HuH-7 (cell line): ENCODE measurements at regions not wholly inside any gene's neighbourhood (a gene's known extent, or its start where the extent isn't known, plus 50 kb on each side); places are given as distances from the start of the nearest gene placed in this dataset.
"Not testable (repeated sequence)": the region's sequence is repeated elsewhere in the genome, so short reads cannot be mapped to it uniquely, and the experiment has no call there.

Experiments
- DNase-seq: peaks from one replicate; pipeline ENCODE4 v3.0.0; 2011; ENCODE audit warnings: low spot score

- no peak for DNase-seq
These were observed 132.7 kb upstream of the TCF21 start for GRCh38 chr6:133756078-133756695.

- DNase-seq, result no peak
These were observed 131.6 kb upstream of the TCF21 start for GRCh38 chr6:133757335-133757734.

GRCh38 chr6:133758815-133759335, 130.0 kb upstream of the TCF21 start:
- DNase-seq, result no peak

- DNase-seq, result no peak
These were observed 129.4 kb upstream of the TCF21 start for GRCh38 chr6:133759524-133759923.

- DNase-seq, result no peak
These were observed 127.2 kb upstream of the TCF21 start for GRCh38 chr6:133761706-133762105.

- no peak for DNase-seq
These were observed 124.7 kb upstream of the TCF21 start for GRCh38 chr6:133764008-133764753.

GRCh38 chr6:133764754-133765208, 124.1 kb upstream of the TCF21 start:
- DNase-seq, result no peak

- no peak for DNase-seq
These were observed 121.4 kb upstream of the TCF21 start for GRCh38 chr6:133767357-133767970.

- no peak for DNase-seq
These were observed 120.1 kb upstream of the TCF21 start for GRCh38 chr6:133768656-133769295.

- DNase-seq, result no peak
These were observed 119.5 kb upstream of the TCF21 start for GRCh38 chr6:133769463-133769862.

- no peak for DNase-seq
These were observed 116.3 kb upstream of the TCF21 start for GRCh38 chr6:133772567-133772966.

GRCh38 chr6:133773776-133774175, 115.1 kb upstream of the TCF21 start:
- no peak for DNase-seq

- no peak for DNase-seq
These were observed 114.6 kb upstream of the TCF21 start for GRCh38 chr6:133774356-133774755.

GRCh38 chr6:133778414-133779130, 110.3 kb upstream of the TCF21 start:
- no peak for DNase-seq

GRCh38 chr6:133779916-133780695, 108.8 kb upstream of the TCF21 start:
- DNase-seq, result no peak

- DNase-seq, result no peak
These were observed 102.9 kb upstream of the TCF21 start for GRCh38 chr6:133786016-133786415.

GRCh38 chr6:133787122-133787521, 101.8 kb upstream of the TCF21 start:
- no peak for DNase-seq

GRCh38 chr6:133787859-133788505, 100.9 kb upstream of the TCF21 start:
- DNase-seq, result no peak

GRCh38 chr6:133788556-133788955, 100.4 kb upstream of the TCF21 start:
- DNase-seq, result no peak

- not testable (repeated sequence) for DNase-seq
These were observed 99.5 kb upstream of the TCF21 start for GRCh38 chr6:133789449-133789848.

GRCh38 chr6:133790756-133791155, 98.2 kb upstream of the TCF21 start:
- DNase-seq, result not testable (repeated sequence)
